ENCODE measurements at regions not wholly inside any gene's neighbourhood (a gene's known extent, or its start where the extent isn't known, plus 50 kb on each side); places are given as distances from the start of the nearest gene placed in this dataset.

DNA sequence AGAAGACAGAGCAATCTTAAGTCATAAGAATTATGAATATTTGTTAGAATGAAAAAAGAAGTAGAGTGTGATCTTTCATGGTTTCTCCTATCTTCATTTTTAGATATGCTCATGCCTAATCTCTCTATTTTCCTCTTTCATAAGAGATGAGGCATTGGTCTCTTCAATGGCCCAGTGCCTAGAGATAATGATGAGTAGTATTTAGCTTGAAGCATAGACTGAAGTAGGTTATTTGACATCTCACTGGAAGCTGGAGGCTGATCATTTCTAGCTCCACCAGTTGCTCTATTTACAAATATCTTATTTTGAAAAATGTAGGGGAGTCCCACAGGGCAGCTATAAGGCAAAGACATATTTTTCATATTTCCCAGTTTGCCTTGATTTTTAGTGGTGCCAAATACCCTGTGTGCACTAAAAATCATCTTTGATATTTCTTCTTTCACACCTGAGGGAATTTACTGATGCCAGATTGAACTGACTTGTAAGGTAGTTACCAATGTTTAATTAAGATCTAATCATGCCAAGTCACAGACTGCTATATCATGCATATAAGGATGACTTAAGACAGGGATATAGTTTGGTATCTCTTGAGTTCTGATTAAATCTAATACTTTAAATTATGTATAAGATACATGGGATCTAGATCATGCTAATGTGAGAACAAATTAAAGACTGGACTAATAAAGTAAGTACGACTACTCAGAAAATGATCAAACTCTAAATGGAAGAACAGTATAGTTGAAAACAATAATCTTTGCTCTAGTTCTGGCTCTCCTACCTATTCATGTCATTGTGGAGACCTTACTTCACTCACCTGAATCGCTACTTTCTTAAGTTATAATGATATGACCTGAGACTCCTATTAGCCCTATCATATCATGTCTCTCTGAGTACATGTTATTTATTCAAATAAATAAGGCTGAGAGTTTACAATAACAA lies 108.2 kb upstream of the IFNE start:
- H3K27me3 ChIP-seq = no peaks in the 10 kb centered on the region
- no peaks in the 10 kb centered on the region for H3K4me1 ChIP-seq
- ATAC-seq = no peak
- WGBS, 2 donors (ENCODE audit: low coverage in 1 of 2) = 74 to 84% methylated on average over 2 of the region's 2 CpGs
- H3K9me3 ChIP-seq = no peaks in the 10 kb centered on the region
- H3K27ac ChIP-seq = no peak overlapping the region
- H3K4me3 ChIP-seq = no peak overlapping the region
- TF ChIP-seq, protein P1, sequence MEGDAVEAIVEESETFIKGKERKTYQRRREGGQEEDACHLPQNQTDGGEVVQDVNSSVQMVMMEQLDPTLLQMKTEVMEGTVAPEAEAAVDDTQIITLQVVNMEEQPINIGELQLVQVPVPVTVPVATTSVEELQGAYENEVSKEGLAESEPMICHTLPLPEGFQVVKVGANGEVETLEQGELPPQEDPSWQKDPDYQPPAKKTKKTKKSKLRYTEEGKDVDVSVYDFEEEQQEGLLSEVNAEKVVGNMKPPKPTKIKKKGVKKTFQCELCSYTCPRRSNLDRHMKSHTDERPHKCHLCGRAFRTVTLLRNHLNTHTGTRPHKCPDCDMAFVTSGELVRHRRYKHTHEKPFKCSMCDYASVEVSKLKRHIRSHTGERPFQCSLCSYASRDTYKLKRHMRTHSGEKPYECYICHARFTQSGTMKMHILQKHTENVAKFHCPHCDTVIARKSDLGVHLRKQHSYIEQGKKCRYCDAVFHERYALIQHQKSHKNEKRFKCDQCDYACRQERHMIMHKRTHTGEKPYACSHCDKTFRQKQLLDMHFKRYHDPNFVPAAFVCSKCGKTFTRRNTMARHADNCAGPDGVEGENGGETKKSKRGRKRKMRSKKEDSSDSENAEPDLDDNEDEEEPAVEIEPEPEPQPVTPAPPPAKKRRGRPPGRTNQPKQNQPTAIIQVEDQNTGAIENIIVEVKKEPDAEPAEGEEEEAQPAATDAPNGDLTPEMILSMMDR (IDR thresholded peaks at IDR 0.05) = no peak
- H3K36me3 ChIP-seq = no peaks in the 10 kb centered on the region

DNA sequence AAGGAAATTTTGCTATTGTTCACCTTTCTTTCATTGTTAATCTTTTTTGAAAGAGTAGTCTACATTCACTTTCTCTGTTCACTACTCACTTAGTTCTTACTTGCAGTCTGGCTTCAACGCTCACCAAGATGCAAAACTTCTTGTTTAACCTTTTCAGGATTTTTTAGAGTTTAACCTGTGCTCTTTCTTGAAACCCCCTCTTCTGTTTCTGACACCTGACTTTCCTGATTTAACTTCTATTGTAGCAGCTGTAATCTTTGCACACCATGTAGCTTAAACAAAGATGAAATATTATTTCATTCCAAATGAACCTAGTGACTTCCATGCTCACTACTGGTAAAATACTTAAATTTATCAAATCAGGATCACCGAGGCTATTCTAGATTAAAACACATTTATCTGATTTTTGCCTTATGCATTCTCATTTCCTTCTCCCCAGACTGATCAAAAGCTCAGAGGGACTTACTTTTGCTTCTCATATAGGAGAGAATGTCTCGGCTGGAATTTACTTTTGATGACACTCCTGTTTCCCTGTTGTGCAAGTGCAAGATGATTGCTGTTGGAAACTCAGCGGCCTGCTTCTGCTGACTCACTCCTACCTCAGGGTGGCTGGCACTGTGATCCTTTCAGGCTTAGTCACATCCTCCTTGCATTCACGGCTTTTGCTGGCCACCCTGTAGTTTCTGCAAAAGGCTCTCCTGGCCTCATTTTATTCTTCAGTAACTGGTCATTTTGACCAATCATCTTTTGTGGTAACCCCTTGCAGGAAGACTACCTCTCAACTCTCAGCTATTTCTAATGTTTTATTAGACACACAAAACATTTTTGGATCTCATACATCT lies 109.3 kb upstream of the IFNE start:
- peak; percentile 31 for TF ChIP-seq POLR2AphosphoS5 (IDR thresholded peaks at IDR 0.05)
- TF ChIP-seq EP300 (IDR thresholded peaks at IDR 0.05) = no peak
- WGBS, 2 donors (ENCODE audit: low coverage in 1 of 2) = 30 to 50% methylated on average over 5 of the region's 5 CpGs
- Histone ChIP-seq H3K4me1 (no peaks in the 10 kb centered on the region), H3K9me3 (no peaks in the 10 kb centered on the region), H3K27me3 (no peaks in the 10 kb centered on the region), H3K4me3 (no peak overlapping the region), H3K27ac (no peak overlapping the region), H3K36me3 (no peaks in the 10 kb centered on the region)
- ATAC-seq = peak; percentile 91

DNA sequence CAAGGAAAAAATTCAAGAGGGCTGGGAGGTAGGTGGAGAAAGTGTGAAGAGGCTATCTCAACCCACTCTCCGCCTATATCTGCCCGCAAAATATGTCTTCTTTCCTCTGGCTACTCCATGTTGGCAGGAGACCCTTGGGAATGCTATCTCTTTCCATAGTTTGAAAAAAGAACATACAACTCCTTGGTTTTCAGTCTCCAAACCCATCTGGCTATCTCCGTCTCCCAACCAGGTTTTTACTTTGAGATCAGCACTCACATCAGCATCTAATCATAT lies 109.9 kb upstream of the IFNE start:
- 94 to 100% methylated on average over 2 to 3 of the region's 3 CpGs for WGBS, 2 donors (ENCODE audit: low coverage in 1 of 2)
- H3K4me3 ChIP-seq = no peak overlapping the region
- H3K27ac ChIP-seq = no peak overlapping the region
- no peaks in the 10 kb centered on the region for H3K9me3 ChIP-seq
- no peaks in the 10 kb centered on the region for H3K36me3 ChIP-seq
- no peak for TF ChIP-seq POLR2AphosphoS5 (IDR thresholded peaks at IDR 0.05)
- no peak for TF ChIP-seq POLR2A (IDR thresholded peaks at IDR 0.05)
- ATAC-seq = no peak
- peaks cover 6% of the 10 kb centered on the region for H3K27me3 ChIP-seq
- H3K4me1 ChIP-seq = no peaks in the 10 kb centered on the region

DNA sequence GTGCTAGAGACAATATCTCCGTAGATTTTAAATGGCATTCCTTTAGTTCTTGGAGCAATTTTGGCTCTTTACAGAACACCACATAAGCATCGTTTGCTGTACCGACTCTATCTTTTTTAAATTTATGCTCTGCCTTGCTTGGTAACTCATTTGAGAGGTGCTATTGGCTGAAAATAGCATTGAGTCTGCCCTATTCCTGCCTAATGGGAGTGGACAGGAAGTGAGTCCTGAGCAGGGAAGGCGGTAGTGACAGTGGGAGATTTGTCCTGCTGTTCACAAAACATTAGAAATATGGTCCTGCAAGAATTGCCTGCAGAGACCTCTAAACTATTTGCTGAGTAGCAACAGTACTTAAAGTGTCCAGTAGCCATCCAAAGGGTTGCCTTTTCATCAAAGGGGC lies 115.2 kb upstream of the IFNE start:
- TF ChIP-seq POLR2A (IDR thresholded peaks at IDR 0.05) (no peak), EP300 (IDR thresholded peaks at IDR 0.05) (no peak)
- TF ChIP-seq, protein P1 (IDR thresholded peaks at IDR 0.05) = no peak
- Histone ChIP-seq H3K4me1 (no peaks in the 10 kb centered on the region), H3K27ac (no peak overlapping the region), H3K27me3 (peaks cover 28% of the 10 kb centered on the region), H3K9me3 (no peaks in the 10 kb centered on the region), H3K4me3 (no peak overlapping the region), H3K36me3 (no peaks in the 10 kb centered on the region)
- no peak for ATAC-seq
- 73 to 95% methylated on average over 3 to 4 of the region's 4 CpGs for WGBS, 2 donors (ENCODE audit: low coverage in 1 of 2)

DNA sequence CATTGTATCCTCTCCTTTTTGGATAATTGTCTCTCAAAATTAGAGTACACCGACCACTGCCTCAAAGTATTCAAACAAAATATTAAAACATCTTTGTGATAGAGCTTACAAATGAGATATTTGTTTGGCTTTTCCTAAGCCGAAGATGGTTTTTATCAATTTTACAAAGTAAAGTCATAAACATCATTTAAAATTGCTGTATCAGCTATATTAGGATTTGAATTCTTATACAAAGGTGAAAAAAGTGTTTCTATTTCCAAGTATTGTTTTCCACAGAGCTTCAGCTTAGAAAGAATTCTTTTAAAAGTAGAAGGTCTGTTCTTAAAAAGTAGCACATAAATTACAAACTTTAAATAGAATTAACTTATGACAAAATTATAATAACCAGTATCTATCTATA lies 116.6 kb upstream of the IFNE start:
- WGBS, 2 donors (ENCODE audit: low coverage in 1 of 2) = 58 to 69% methylated on average over 2 of the region's 2 CpGs
- no peak overlapping the region for H3K27ac ChIP-seq
- peaks cover 28% of the 10 kb centered on the region for H3K27me3 ChIP-seq
- TF ChIP-seq POLR2AphosphoS5 (IDR thresholded peaks at IDR 0.05) (no peak), POLR2A (IDR thresholded peaks at IDR 0.05) (no peak), EP300 (IDR thresholded peaks at IDR 0.05) (no peak)
- TF ChIP-seq, protein P1 (IDR thresholded peaks at IDR 0.05) = no peak
- no peaks in the 10 kb centered on the region for H3K36me3 ChIP-seq
- no peaks in the 10 kb centered on the region for H3K9me3 ChIP-seq
- no peak overlapping the region for H3K4me3 ChIP-seq
- ATAC-seq = no peak
- no peaks in the 10 kb centered on the region for H3K4me1 ChIP-seq

Measured in gastroesophageal sphincter (tissue), 4 donors.